LoVo (cell line): ENCODE measurements at regions not wholly inside any gene's neighbourhood (a gene's known extent, or its start where the extent isn't known, plus 50 kb on each side); places are given as distances from the start of the nearest gene placed in this dataset.

ENCODE experiments used
- DNase-seq: peaks from one replicate; pipeline ENCODE4 v3.0.0-alpha.2; 2016; ENCODE audit warnings: low spot score

- no peak for DNase-seq
These were observed 150.8 kb upstream of the SYT13 start for GRCh38 chr11:45436966-45437365.

GRCh38 chr11:45436118-45436517, 150.0 kb upstream of the SYT13 start:
- DNase-seq = no peak

- no peak for DNase-seq
These were observed 149.6 kb upstream of the SYT13 start for GRCh38 chr11:45435706-45436105.

GRCh38 chr11:45432910-45433309, 146.8 kb upstream of the SYT13 start:
- no peak for DNase-seq

- DNase-seq = no peak
These were observed 146.0 kb upstream of the SYT13 start for GRCh38 chr11:45432100-45432499.

- no peak for DNase-seq
These were observed 145.2 kb upstream of the SYT13 start for GRCh38 chr11:45431046-45432018.

DNA sequence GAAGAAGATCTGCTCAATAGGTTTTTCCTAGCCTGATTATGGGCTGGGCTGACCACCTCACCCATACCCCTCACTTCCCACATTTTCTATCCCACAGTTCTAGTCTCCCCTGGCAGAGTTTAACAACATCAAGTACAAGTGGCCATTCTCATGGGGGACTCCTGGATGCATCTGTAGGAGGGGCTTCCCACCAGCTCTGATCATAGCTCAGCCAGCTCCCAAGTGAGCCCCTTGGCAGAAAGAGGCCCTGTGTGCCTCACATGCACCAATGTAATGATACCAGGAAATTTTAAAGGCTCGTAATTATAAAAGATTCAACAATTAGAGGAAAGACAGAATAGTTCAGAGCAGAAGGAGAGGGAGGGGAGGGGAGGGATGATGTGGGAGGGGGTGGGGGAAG, 144.2 kb upstream of the SYT13 start:
- no peak for DNase-seq

GRCh38 chr11:45429719-45430118, 143.6 kb upstream of the SYT13 start:
- DNase-seq = no peak

GRCh38 chr11:45428541-45429230, 142.5 kb upstream of the SYT13 start:
- DNase-seq = no peak

GRCh38 chr11:45428116-45428515, 142.0 kb upstream of the SYT13 start:
- DNase-seq = no peak

GRCh38 chr11:45424411-45425180, 138.5 kb upstream of the SYT13 start:
- DNase-seq = no peak

- DNase-seq = no peak
These were observed 137.5 kb upstream of the SYT13 start for GRCh38 chr11:45423475-45424120.

GRCh38 chr11:45423036-45423435, 136.9 kb upstream of the SYT13 start:
- DNase-seq = no peak

DNA sequence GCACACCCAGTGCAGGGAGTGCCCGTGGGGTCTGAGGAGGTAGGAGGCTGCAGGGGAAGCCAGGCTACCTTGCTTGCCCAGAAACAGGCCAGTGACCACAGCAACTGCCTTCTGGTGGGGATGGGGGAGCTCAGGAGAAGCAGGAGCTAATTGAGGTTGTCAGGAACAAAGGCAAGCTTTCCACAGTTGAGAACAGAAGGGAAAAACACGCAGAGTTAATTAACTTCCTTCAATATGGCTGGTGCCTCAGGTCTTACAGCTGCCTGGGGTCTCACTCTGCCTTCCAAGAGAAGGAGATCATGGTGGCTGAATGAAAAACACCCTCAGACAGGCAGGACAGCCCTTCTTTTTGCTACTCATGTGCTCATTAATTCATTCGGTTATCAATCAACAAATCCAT, 127.9 kb upstream of the SYT13 start:
- no peak for DNase-seq

- no peak for DNase-seq
These were observed 127.2 kb upstream of the SYT13 start for GRCh38 chr11:45413156-45413858.

DNA sequence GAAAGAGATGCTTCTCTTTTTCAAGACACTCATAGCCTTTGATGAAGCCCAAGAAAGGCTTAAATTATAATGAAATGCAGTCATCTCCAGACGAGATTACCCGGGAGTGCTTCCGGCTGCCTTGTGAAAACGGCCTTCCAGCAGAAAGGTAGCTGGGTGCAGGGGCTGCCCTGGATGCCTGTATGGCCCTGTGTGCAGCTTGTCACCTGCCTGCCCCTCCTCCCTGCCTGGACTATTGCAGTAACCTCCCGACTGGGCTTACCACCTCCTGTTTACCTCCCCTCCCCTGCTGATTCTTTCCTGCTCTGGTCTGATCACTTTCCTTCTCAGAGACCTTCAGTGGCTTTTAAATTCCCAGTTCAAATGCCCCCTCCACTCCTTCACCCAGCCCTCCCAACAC, 126.4 kb upstream of the SYT13 start:
- no peak for DNase-seq

DNA sequence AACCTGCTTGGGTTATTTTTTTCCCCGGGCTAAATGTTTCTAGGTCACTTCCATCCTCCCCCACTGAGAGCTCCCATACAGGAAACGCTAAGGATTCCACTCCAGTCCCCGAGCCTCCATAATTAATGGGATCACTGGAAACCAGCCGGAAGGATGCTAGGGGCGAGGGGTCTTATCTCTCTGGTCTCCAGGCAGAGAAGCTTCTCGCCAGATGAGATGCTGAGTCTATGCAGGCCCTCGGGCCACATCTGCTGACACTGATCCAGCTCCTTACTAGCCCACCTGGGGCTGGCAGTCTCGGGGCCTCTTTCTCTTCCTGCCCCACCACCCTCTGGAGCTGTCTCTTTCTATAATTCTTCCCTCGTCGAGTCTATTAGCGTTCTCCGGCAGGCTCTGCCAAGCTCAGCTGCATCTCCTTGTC, 125.9 kb upstream of the SYT13 start:
- no peak for DNase-seq

- DNase-seq = no peak
These were observed 125.2 kb upstream of the SYT13 start for GRCh38 chr11:45411228-45411946.

DNA sequence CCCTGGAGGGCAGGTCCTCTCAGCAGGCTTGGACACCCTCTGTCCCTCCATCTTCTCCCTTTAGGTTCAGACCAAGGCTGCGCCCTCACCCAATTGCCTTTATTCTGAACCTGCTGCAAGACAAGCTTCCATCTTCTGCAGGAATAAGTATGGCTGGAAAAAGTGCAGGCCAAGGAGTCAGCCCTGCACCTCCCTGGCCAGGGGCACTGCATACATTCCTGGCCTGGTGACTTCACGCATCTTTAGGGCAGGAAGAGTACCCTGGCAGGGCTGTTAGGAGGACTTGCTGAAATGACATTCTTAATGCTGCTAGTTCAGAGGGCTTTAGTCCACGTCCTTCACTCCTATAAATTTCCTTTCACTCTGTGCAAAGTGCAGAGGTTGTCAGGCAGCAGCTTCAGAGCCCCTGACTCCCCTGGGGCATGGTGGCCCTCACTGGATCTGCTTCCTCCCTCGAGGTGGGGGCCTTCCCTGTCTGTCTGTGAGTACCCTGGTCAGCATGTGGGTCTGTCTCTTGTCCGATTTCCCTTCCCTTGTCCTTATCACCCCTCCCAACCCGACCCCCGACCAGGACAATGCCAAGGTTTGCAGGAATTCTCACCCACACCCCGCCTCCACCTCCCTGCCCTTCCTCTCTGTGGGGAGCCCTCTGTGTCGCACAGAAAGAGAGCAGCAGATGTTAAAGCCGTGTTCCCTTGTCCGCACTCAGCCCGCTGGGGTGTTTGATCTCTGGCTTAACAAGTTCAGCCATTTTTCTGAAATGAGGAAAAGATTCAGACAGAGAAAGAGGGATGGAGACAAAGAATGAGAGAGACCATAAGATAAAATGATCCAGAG, 124.5 kb upstream of the SYT13 start:
- no peak for DNase-seq

DNA sequence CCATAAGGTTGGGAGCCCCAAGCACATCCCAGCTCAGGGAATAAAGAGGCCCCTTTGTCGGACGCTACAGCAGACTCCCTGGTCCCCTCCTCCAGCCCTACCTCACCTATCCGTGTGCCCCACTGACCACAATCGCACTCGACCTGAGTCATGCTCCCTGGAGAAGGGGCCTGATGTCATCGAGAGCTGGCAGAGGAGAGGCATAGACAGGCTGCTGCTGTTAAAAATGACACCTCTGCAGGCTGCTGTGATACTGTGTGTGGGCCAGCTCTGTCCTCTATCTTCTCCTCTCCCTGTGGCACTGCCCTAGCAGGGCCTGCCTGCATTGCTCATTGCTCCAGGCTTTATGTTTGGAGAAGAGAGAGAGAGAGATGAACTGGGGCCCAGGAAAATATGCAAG, 123.4 kb upstream of the SYT13 start:
- no peak for DNase-seq
